H1 (cell line): ENCODE measurements at regions not wholly inside any gene's neighbourhood (a gene's known extent, or its start where the extent isn't known, plus 50 kb on each side); places are given as distances from the start of the nearest gene placed in this dataset.
"Not testable (repeated sequence)": the region's sequence is repeated elsewhere in the genome, so short reads cannot be mapped to it uniquely, and the experiment has no call there.

ENCODE experiments used
- RAD21 ChIP-seq, 2 experiments: IDR thresholded peaks in 1 of 2; conservative IDR thresholded peaks in 1 of 2; 2 replicates each; pipeline ENCODE4 v1.6.1; 2011; ENCODE audit warnings: low read depth in 2 of 2, low read length in 2 of 2, improper control_type of control experiment in 1 of 2, inconsistent platforms in 1 of 2, mild to moderate bottlenecking in 1 of 2, moderate library complexity in 1 of 2
- YY1 ChIP-seq: IDR thresholded peaks from 2 replicates; pipeline ENCODE4 v1.6.1; 2011; ENCODE audit warnings: low read depth, mild to moderate bottlenecking, low read length

GRCh38 chr1:121543988-121544387, 359.2 kb downstream of the SRGAP2C start:
- TF ChIP-seq RAD21 (IDR thresholded peaks at IDR 0.05 in 1 of 2, conservative IDR thresholded peaks at IDR 0.05 in 1 of 2; ENCODE audit: low read depth in 2 of 2, low read length in 2 of 2); YY1: not testable (repeated sequence)
